Colonic mucosa (tissue), 4 donors: ENCODE measurements at regions not wholly inside any gene's neighbourhood (a gene's known extent, or its start where the extent isn't known, plus 50 kb on each side); places are given as distances from the start of the nearest gene placed in this dataset.

Source experiments
- DNase-seq: peaks from one replicate; pipeline ENCODE4 v3.0.0-alpha.2; 2020
- H3K27ac ChIP-seq: fragments of 200-600 bp; one replicate; pipeline ENCODE4 v1.8.0; 2021
- H3K27me3 ChIP-seq: fragments of 200-600 bp; one replicate; pipeline ENCODE4 v1.8.0; 2021
- H3K36me3 ChIP-seq: fragments of 200-600 bp; one replicate; pipeline ENCODE4 v1.8.0; 2021
- H3K4me1 ChIP-seq: fragments of 200-600 bp; one replicate; pipeline ENCODE4 v1.8.0; 2021; ENCODE audit warnings: mild to moderate bottlenecking
- H3K4me3 ChIP-seq: fragments of 200-600 bp; one replicate; pipeline ENCODE4 v1.8.0; 2021
- H3K9ac ChIP-seq, 2 donors: one replicate each; pipeline ENCODE4 v1.7.0; 2013; ENCODE audit warnings: control low read depth in 2 of 2, low read depth in 2 of 2, low read length in 2 of 2
- H3K9me3 ChIP-seq: fragments of 200-600 bp; one replicate; pipeline ENCODE4 v1.8.0; 2021
- intact Hi-C: fragments of 100-400 bp; cut with DNase I; formaldehyde crosslinking; loops from one replicate; pipeline ENCODE4 v1.14.1; 2022
- TF ChIP-seq, protein P1 (sequence below): fragments of 200-600 bp; IDR thresholded peaks from one replicate; pipeline ENCODE4 v1.8.0; 2022; ENCODE audit warnings: antibody characterized with exemption, mild to moderate bottlenecking
- donor health status: healthy.
- donor health status: DM: no; HTN: no; CAD: no.
- donor health status: DM: no; HTN: no; CAD: no.

DNA sequence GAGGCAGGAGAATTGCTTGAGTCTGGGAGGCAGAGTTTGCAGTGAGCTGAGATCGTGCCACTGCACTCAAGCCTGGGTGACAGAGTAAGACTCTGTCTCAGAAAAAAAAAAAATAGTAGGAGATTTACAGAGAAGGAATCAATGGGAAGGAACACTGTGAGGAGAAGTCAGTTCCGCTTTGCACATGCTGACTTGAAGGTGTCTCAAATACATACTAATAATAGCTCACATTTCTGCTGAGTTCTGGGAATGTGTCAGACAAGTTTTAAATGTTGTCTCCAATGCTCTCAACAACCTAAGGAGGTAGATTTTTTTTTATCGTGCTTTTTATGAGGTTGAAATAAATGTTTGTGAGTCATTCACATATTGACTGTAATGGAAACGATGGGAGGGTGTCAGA, 654.9 kb upstream of the CELF2 start:
- Histone ChIP-seq H3K4me1 (no peaks in the 10 kb centered on the region), H3K36me3 (no peaks in the 10 kb centered on the region), H3K27ac (no peak overlapping the region), H3K9ac (no peak overlapping the region), H3K4me3 (no peak overlapping the region), H3K9me3 (no peaks in the 10 kb centered on the region), H3K27me3 (no peaks in the 10 kb centered on the region)
- intact Hi-C loops: no loop called here
- no peak for DNase-seq
- TF ChIP-seq, protein P1, sequence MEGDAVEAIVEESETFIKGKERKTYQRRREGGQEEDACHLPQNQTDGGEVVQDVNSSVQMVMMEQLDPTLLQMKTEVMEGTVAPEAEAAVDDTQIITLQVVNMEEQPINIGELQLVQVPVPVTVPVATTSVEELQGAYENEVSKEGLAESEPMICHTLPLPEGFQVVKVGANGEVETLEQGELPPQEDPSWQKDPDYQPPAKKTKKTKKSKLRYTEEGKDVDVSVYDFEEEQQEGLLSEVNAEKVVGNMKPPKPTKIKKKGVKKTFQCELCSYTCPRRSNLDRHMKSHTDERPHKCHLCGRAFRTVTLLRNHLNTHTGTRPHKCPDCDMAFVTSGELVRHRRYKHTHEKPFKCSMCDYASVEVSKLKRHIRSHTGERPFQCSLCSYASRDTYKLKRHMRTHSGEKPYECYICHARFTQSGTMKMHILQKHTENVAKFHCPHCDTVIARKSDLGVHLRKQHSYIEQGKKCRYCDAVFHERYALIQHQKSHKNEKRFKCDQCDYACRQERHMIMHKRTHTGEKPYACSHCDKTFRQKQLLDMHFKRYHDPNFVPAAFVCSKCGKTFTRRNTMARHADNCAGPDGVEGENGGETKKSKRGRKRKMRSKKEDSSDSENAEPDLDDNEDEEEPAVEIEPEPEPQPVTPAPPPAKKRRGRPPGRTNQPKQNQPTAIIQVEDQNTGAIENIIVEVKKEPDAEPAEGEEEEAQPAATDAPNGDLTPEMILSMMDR: no peak

DNA sequence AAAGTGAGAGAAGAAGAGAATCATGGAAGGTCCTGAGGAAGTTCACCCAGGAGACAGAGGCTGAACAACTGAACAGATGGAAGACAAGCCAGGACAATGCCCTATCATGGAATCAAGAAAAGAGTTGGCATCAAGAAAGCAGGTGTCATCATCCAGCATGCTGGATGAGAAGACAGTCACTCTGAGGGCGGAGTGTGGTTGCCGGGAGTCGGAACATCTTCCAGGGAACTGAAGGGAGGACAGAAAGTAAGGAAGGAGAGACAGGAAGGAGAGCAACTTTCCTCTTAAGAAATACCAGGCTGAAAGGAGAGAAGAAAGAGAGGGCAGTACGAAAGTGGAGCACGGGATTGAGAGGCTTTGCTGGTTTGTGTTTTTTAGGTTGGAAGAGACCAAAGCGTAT, 654.5 kb upstream of the CELF2 start:
- no peak for DNase-seq
- H3K27ac ChIP-seq: no peak overlapping the region
- H3K9me3 ChIP-seq: no peaks in the 10 kb centered on the region
- no peak overlapping the region for H3K4me3 ChIP-seq
- intact Hi-C loops: no loop called here
- no peaks in the 10 kb centered on the region for H3K4me1 ChIP-seq
- H3K9ac ChIP-seq: no peak overlapping the region
- no peaks in the 10 kb centered on the region for H3K27me3 ChIP-seq
- H3K36me3 ChIP-seq: no peaks in the 10 kb centered on the region
- TF ChIP-seq, protein P1: no peak

DNA sequence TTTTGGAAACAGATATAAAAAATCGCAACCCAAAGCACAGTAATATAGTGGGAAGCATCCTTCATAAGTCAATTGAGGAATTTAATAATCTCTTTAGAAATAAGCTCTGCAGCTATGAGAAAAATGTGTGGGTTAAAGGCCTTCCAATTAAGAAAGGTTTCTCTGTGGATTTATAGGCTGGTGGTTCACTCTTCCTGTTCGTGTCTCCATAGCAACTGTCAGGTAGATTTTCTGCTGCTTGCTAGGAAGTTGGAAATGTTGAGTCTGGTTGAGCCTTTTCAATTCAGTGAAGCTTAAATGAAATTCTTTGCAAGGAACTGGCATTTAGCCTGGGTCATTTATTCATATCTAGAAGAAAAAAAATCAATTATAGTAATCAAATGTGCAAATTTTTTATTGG, 652.8 kb upstream of the CELF2 start:
- Histone ChIP-seq H3K4me1 (no peaks in the 10 kb centered on the region), H3K27me3 (no peaks in the 10 kb centered on the region), H3K27ac (no peak overlapping the region), H3K9ac (no peak overlapping the region), H3K36me3 (no peaks in the 10 kb centered on the region), H3K4me3 (no peak overlapping the region), H3K9me3 (no peaks in the 10 kb centered on the region)
- TF ChIP-seq, protein P1: no peak
- no peak for DNase-seq
- intact Hi-C loops: no loop called here

DNA sequence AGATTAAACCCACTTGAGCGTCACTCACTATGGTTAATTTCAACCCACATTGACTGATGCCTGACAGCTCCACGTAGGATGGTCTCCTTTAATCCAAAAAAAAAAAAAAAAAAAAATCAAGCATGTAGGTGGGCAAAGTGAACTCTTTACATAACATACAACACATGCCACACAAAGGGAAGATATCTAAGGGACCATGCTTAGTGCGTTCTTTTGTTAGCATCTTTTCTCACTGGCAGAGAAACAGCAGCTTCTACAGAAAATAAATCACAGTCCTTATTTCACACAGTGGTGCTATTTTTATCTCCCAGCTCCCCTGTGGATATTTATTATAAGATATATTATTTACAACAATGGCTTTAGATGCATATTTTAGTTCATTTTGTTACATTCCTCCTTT, 652.0 kb upstream of the CELF2 start:
- no peaks in the 10 kb centered on the region for H3K27me3 ChIP-seq
- no peaks in the 10 kb centered on the region for H3K4me1 ChIP-seq
- TF ChIP-seq, protein P1: no peak
- no peaks in the 10 kb centered on the region for H3K36me3 ChIP-seq
- no peak for DNase-seq
- no peaks in the 10 kb centered on the region for H3K9me3 ChIP-seq
- no peak overlapping the region for H3K9ac ChIP-seq
- no peak overlapping the region for H3K27ac ChIP-seq
- intact Hi-C loops: no loop called here
- H3K4me3 ChIP-seq: no peak overlapping the region

DNA sequence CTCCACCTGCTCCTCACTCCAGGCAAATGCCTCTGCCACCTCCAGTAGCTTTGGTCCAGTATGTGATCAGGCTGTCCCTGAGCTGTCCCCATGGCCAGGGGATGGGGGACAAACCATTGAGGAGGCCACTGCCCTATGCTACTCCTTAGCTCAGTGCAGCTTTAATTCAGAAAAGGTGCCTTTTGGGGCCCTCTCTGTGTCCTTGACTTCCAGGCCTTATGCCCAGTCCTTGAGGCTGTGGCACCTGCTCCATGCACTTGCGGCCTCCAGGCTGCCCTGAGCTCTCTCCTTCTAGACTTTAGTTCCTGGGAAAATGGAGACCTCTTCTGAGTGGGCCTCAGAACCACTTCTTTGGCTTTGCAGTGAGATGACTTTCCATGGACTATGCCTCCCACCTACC, 650.8 kb upstream of the CELF2 start:
- no peak for DNase-seq
- Histone ChIP-seq H3K27me3 (no peaks in the 10 kb centered on the region), H3K27ac (no peak overlapping the region), H3K9me3 (no peaks in the 10 kb centered on the region), H3K9ac (no peak overlapping the region), H3K36me3 (no peaks in the 10 kb centered on the region), H3K4me3 (no peak overlapping the region), H3K4me1 (no peaks in the 10 kb centered on the region)
- intact Hi-C loops: no loop called here
- TF ChIP-seq, protein P1: no peak

DNA sequence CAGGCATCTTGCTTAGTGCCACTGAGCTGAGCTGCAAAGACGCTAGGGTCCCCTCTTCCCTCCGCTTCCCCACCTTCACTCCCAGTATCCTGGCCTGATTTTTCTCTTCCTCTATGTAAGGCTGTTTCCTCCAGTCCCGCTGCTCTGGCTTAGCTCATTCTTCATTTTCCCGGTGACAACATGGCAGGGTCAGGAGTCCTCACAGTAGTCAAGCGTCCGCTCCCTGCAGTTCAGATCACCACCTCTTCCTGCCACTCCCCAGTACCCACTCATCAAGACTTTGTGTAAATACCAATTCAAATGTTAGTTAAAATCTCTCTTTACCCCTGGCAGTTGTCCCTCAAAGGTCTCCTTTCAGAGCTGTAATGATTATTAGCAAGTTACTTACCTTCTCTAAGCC, 650.4 kb upstream of the CELF2 start:
- TF ChIP-seq, protein P1: no peak
- no peak for DNase-seq
- H3K4me3 ChIP-seq: no peak overlapping the region
- H3K36me3 ChIP-seq: no peaks in the 10 kb centered on the region
- no peaks in the 10 kb centered on the region for H3K9me3 ChIP-seq
- no peak overlapping the region for H3K27ac ChIP-seq
- H3K4me1 ChIP-seq: no peaks in the 10 kb centered on the region
- intact Hi-C loops: no loop called here
- H3K27me3 ChIP-seq: no peaks in the 10 kb centered on the region
- no peak overlapping the region for H3K9ac ChIP-seq
